ENCODE measurements at regions not wholly inside any gene's neighbourhood (a gene's known extent, or its start where the extent isn't known, plus 50 kb on each side); places are given as distances from the start of the nearest gene placed in this dataset.

- no peak for TF ChIP-seq POLR2AphosphoS5 (IDR thresholded peaks at IDR 0.05)
- TF ChIP-seq, protein P1, sequence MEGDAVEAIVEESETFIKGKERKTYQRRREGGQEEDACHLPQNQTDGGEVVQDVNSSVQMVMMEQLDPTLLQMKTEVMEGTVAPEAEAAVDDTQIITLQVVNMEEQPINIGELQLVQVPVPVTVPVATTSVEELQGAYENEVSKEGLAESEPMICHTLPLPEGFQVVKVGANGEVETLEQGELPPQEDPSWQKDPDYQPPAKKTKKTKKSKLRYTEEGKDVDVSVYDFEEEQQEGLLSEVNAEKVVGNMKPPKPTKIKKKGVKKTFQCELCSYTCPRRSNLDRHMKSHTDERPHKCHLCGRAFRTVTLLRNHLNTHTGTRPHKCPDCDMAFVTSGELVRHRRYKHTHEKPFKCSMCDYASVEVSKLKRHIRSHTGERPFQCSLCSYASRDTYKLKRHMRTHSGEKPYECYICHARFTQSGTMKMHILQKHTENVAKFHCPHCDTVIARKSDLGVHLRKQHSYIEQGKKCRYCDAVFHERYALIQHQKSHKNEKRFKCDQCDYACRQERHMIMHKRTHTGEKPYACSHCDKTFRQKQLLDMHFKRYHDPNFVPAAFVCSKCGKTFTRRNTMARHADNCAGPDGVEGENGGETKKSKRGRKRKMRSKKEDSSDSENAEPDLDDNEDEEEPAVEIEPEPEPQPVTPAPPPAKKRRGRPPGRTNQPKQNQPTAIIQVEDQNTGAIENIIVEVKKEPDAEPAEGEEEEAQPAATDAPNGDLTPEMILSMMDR (IDR thresholded peaks at IDR 0.05): no peak
These were observed 213.8 kb downstream of the ADRA2A start for GRCh38 chr10:111290649-111291048.
